ENCODE measurements at regions not wholly inside any gene's neighbourhood (a gene's known extent, or its start where the extent isn't known, plus 50 kb on each side); places are given as distances from the start of the nearest gene placed in this dataset.
A peak's percentile ranks its signal among the peaks of the same experiment; 100 is the strongest.
"Not testable (repeated sequence)": the region's sequence is repeated elsewhere in the genome, so short reads cannot be mapped to it uniquely, and the experiment has no call there.

DNA sequence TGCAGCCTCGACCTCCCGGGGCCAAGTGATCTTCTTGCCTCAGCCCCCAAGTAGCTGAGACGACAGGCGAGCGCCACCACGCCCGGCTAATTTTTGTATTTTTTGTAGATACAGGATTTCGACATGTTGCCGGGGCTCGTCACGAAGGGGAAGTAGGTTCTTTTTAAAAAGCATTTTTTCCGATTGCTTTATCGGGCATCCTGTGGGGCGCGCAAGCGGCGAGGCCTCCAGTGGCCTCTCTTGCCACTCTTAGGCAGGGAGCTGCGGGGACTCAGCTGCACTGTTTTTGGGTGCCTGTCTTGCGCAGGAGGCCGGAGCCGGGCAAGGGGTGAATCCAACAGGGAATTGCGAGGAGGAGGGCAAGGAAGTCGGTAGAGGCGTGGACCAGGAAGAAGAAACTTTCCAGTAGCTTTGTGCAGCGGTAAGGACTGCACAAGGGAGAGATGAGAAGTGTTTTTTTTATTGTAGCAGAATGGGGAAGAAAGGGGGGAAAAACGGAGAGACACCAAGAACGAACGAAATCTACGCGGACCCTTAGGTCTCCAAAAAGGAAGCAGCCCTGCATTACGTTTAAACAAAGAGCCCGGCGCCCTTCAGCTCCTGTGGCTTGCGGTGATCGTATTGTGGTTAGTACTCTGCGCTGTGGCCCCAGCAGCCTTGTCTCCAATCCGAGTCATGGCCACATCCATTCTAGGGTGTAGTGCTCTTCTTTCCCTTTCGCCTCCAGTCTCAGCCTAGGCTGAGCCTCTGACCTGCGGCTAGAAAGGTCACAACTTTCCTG is 164.8 kb downstream of the PPIAL4G start:
- DNase-seq (ENCODE audit: low read depth in 1 of 2, low spot score in 1 of 2), result no peak

DNA sequence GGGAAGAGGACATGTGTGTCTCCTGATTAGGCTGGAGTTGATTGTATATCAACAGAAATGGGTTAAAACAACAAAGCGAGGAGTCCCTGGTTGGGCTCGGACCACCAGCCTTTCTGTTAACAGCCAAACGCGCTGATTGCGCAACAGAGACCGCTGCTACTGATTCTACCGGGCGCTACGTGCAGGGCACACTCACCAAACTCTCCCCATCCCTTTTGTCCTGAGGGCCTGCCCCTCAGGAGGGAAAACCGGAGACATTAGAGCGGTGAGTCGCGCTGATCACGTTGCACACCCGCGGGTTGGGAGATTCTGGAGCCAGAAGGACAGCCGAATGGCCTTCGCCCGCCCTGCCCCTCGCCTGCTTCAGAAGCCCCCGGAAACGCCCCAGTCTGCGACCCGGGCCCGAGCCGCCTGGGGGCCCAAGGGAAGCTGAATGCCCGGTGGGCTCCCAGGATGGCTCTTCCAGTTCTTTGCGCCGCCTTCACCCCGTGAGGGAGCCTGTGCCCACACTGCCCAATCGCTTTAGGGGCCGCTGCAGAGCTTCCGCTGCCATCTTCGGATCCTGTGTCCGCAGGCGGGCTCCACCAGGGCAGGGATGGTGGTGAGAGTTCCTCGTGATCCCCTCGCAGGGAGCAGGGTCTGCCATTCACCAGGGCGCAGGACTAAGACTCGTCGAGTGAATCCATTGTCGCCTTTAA is 165.4 kb upstream of the NBPF11 start:
- DNase-seq (ENCODE audit: low read depth in 1 of 2, low spot score in 1 of 2), result no peak

- DNase-seq (ENCODE audit: low read depth in 1 of 2, low spot score in 1 of 2), result no peak
Observed at GRCh38 chr1:148315071-148315811, 163.2 kb upstream of the NBPF11 start.

- no peak for DNase-seq (ENCODE audit: low read depth in 1 of 2, low spot score in 1 of 2)
Observed at GRCh38 chr1:148310807-148311206, 158.7 kb upstream of the NBPF11 start.

GRCh38 chr1:148309940-148310500 is 157.9 kb upstream of the NBPF11 start:
- no peak for DNase-seq (ENCODE audit: low read depth in 1 of 2, low spot score in 1 of 2)

DNA sequence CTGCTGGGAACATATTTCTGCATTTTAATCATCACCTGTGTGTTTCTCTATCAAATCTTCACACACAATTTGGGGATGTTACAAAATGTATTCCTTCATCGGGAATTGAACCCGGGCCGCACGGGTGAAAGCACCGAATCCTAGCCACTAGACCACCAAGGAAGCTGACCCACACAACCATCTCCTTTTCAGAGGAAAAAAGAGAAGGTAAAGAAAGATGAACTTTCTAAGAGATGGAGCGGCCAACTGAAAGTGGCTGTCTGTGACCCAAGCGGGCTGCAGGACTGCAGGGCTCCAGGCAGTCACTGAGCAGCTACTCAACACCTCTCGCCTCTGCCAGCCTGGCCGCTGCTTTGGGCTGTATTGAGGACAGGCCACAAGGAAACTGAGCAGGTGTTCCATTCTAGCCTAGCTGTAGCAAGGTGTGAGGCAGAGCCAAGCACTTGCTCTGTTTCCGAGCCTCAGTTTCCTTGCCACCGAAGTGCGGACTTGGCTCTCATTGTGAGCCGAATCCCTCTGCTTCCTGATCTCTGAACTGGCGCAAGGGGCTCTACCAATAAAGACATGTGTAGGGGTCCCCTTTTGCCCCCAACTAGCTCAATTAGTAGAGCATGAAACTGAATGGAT is 156.9 kb upstream of the NBPF11 start:
- no peak for DNase-seq (ENCODE audit: low read depth in 1 of 2, low spot score in 1 of 2)

DNA sequence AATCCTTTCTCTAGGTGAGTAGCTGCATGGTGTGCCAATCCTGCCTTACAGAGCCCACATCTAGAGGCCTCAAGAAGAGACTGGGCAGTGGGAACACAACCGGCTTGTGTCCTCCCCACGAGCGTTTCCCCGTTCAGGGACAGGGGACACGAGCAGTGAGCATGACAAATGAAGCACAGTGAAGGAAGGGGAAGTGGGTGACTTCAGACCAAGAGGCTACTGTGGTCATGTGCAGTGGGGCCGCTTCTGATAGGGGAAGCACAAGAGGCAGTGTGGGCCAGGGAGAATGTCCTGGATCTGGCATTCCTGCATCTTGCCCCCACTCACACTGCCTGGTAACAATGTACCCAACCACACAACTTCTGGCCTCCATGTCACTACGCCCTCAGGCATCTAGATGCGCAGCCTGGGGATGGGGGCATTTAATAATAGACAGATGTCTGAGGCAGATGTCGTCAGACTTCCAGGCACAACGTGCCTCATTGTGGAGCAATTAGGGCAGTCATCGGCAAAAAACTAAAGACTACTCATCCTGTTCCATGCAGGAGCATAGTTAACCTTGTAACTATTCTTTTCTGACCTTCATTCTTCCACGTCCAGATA is 155.6 kb upstream of the NBPF11 start:
- DNase-seq (ENCODE audit: low read depth in 1 of 2, low spot score in 1 of 2), result no peak

DNA sequence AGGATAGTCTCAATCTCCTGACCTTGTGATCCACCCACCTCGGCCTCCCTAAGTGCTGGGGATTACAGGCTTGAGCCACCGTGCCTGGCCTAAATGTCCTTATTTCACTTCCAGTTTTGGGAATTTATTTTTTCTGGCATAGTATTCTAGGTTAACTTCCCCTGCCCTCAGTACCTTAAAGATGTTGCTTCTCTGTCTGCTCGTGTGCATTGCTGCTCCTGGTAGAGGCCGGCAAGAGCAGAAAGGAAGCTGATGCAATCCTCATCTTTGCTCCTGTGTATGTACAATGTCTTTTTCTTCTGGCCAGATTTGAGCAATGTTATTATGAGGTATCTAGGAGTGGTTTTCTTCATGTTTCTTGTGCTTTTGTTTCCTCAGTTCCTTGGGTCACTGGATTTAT is 152.9 kb upstream of the NBPF11 start:
- not testable (repeated sequence) for DNase-seq (ENCODE audit: low read depth in 1 of 2, low spot score in 1 of 2)

GRCh38 chr1:148302586-148303364 is 150.7 kb upstream of the NBPF11 start:
- peak in 1 of 2 donors; percentile 51 for DNase-seq (ENCODE audit: low read depth in 1 of 2, low spot score in 1 of 2)

DNA sequence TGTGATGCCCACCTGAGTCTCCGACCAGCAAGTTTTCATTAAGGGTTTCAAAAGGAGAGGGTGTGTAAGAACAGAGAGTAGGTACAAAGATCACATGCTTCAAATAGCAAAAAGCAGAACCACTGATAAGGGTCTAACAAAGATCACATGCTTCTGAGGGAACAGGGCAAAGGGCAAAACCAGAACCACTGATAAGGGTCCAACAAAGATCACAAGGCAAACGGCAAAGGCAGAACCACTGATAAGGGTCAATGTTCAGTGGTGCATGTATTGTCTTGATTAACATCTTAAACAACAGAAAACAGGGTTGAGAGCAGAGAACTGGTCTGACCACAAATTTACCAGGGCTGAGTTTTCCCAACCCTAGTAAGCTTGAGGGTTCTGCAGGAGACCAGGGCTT is 145.8 kb upstream of the NBPF11 start:
- DNase-seq (ENCODE audit: low read depth in 1 of 2, low spot score in 1 of 2), result not testable (repeated sequence)

DNA sequence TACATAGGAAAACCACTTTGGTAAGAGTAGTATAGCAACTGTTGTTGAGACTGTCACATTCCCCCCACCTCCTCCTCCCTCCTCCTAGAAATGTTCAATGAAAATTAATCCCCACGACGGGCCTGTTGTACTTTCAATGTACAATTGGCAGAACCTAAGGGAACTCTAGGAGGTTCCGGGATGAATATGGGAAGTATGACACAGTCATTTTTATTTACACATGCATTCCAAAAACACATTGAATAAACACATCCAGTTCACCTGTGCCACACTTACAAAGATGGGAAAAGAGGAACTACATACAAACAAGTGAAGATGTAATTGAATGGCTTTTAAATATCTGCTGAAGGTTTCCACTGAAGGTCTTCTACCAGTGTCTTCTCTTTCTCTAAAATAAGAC is 144.4 kb upstream of the NBPF11 start:
- DNase-seq (ENCODE audit: low read depth in 1 of 2, low spot score in 1 of 2), result no peak

GRCh38 chr1:148294116-148294807 is 142.2 kb upstream of the NBPF11 start:
- DNase-seq (ENCODE audit: low read depth in 1 of 2, low spot score in 1 of 2), result no peak

DNA sequence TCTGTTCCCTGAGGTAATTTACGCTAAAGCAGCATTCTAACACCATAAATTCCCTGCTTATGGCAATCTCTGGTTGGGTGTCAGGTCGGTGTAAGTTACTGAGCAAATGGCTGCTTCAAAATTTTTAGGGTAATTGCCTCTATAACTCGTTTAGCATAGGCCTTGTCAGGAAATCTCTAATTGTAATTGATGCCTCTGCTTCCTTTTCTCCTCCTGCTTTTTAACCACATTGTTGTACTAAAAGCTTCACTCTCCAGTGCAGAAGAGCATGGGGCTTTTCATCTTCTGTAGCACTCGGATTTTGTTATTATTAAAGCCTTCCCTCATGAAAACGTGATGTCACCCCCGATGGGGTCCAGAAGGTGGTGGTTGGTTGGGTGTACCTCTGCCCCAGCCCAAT is 141.6 kb upstream of the NBPF11 start:
- no peak for DNase-seq (ENCODE audit: low read depth in 1 of 2, low spot score in 1 of 2)

DNA sequence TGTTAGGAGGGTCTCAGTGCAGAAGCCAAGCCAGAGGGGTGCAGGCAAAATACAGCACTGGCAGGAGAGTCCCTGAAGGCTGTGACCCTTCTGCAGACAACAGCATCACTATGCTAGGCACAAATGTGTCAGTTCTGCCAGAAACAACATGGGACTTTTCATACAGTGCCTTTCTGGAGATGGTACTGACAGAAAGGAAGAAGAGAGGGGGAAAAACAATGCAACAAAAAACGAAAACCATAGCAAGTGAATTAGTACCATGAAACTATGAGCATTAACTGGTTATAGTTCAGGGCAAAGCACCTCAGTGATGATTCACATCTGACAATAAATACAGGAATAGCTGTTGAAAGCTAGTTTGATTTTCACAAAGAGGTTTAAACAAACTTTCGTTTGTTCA is 140.8 kb upstream of the NBPF11 start:
- DNase-seq (ENCODE audit: low read depth in 1 of 2, low spot score in 1 of 2), result no peak

DNA sequence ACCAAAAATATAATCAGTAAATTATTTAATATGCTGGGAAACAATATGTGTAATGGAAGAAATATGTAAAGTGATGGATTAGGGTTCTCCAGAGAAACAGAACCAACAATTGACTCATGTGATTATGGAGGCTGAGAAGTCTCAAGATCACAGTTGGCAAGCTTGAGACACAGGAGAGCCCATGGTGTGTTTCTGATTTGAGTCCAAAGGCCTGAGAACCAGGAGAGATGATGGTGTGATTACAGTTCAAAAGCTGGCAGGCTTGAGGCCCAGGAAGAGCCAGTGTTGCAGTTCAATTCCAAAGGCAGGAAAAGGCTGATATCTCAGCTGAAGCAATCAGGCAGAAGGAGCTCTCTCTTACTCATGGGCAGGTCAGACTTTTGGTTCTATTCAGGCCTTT is 138.8 kb upstream of the NBPF11 start:
- no peak for DNase-seq (ENCODE audit: low read depth in 1 of 2, low spot score in 1 of 2)

DNA sequence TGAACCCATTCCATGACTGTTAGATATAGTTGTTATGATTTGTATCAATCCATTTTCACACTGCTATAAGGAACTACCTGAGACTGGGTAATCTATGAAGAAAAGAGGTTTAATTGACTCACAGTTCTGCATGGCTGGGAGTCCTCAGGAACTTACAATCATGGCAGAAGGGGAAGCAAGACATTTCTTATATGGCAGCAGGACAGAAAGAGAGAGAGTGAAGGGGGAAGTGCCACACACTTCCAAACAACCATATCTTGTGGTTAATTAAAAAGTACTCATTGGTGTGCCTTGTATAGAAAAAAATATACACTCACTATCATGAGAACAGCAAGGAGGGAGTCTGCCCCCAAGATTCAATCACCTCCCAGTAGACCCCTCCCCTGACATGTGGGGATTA is 137.6 kb upstream of the NBPF11 start:
- DNase-seq (ENCODE audit: low read depth in 1 of 2, low spot score in 1 of 2), result no peak

- DNase-seq (ENCODE audit: low read depth in 1 of 2, low spot score in 1 of 2), result not testable (repeated sequence)
Observed at GRCh38 chr1:148285946-148286345, 133.9 kb upstream of the NBPF11 start.

DNA sequence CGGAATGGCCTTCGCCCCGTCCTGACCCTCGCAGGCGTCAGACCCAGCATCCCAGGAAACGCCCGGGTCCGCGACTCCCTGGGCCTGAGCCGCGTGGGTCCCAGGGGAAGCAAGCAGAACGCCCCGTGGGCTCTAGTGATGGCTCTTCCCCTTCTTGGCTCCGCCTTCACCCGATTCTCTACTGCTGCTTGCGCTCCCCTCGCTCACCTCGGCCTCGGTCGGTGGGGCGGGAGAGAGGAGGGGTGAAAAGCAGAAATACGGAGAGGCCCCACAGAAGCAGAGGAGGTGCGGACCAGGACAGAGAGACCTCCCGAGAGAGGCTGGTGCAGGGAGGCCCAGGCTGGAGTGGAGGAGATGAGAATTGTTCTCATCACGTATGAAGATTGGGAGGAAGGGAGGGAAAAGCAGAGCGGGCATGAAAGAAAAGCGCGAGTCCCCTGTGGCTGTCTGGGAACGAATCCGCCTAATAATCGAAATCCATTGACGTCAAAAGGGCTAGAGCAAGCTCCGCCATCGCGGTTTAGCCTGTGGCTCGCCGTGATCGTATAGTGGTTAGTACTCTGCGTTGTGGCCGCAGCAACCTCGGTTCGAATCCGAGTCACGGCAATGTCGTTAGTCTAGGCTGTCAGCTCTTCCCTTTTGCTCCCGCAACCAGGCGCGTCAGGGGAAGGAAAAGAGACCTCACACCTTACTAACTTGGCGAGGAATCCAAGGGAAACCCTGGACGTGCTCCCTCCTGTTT is 128.9 kb upstream of the NBPF11 start:
- not testable (repeated sequence) for DNase-seq (ENCODE audit: low read depth in 1 of 2, low spot score in 1 of 2)

Data from activated T-helper 1 cell treated with anti-CD3 and anti-CD28 coated beads, Interleukin-2, amount 50 U/mL, for 16 hours (primary cell).